HG03045 (cell line): ENCODE measurements at regions not wholly inside any gene's neighbourhood (a gene's known extent, or its start where the extent isn't known, plus 50 kb on each side); places are given as distances from the start of the nearest gene placed in this dataset.
"Not testable (repeated sequence)": the region's sequence is repeated elsewhere in the genome, so short reads cannot be mapped to it uniquely, and the experiment has no call there.

Experiments used
- ATAC-seq: cut with Tn5 transposase; IDR thresholded peaks from one replicate; pipeline ENCODE4 v1.9.1; 2021; ENCODE audit warnings: mild to moderate bottlenecking, moderate library complexity; ENCODE audit not compliant: unreplicated experiment

DNA sequence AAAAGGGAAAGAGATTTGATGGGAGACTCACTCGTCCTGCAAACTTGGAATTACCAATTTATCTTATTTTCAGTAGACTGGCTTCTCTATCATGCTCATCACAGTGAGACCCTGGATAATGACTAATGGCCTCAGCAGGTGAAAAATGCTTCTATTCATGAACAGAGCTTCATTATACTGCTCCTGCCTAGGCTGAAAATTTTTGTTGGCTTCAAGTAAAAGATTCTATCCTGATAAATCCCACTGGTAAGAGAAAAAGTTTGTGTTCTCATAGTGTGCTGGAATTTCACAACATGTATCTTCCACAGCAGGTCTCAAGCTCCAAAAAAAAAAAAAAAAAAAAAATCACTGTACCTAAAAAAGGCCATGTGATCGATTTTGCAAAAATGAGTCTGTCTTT is 329.3 kb upstream of the FZD8 start:
- no peak for ATAC-seq

GRCh38 chr10:35963685-35964084 is 321.6 kb upstream of the FZD8 start:
- no peak for ATAC-seq

GRCh38 chr10:35961501-35961900 is 319.4 kb upstream of the FZD8 start:
- ATAC-seq = no peak

DNA sequence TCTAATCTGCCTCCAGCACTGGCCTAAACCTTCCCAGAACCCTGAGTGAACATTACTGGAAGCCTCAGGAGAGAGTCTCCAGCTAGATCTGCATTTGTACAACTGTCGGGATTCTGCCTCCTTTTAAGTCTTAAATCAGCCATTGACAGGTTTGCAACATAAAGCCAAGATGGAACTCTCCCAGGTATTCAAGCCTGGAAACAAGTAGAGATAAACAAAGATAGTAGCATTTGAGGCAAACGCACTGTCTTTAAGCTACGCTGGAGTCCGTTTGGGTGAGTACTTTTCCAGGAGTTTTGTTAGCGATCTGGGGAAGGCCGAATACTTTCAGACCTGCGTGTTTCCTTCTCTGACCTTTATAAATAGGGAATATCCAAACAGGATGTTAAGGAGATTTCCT is 317.2 kb upstream of the FZD8 start:
- no peak for ATAC-seq

GRCh38 chr10:35958609-35959008 is 316.5 kb upstream of the FZD8 start:
- not testable (repeated sequence) for ATAC-seq

DNA sequence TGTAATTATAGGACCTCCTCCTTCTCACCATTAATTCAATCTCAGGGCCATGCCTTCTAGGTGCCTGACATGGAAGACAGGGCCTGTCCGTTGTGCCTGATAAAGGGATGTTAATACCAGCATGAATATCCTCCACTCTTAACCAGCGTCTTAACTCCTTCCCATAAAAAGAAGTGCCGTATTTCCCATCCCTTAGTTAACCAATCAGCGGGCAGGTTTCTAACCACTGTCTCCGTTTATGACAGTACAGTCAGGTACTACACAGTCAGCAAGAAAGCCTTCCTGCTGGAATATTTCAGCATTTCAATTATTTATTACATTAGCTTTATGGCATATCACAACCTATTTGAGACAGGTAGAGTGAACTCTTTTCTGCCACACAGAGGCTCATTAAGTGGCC is 308.6 kb upstream of the FZD8 start:
- ATAC-seq = no peak

- no peak for ATAC-seq
These were observed 308.1 kb upstream of the FZD8 start for GRCh38 chr10:35950226-35950625.

DNA sequence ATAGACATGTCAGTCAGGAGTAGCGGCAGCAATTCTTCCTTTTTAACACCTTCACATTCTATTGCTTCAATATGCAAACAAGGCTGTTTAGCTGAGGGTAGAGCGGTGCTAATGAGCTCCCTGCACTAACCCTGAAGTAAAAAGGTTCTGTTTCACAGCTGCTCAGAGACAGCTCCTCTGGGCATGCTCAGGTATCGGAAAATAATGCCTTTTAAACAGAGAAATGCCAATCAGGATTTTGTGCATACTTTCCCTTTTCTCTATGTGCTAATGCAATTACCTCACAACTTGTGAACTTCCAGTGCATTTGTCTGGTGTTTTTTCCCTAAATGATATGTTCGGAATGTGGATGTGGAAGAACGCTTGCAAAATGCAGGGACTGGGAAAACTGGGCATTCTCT is 307.7 kb upstream of the FZD8 start:
- ATAC-seq = no peak

GRCh38 chr10:35946556-35946955 is 304.5 kb upstream of the FZD8 start:
- no peak for ATAC-seq

- ATAC-seq = no peak
These were observed 300.0 kb upstream of the FZD8 start for GRCh38 chr10:35942057-35942456.

DNA sequence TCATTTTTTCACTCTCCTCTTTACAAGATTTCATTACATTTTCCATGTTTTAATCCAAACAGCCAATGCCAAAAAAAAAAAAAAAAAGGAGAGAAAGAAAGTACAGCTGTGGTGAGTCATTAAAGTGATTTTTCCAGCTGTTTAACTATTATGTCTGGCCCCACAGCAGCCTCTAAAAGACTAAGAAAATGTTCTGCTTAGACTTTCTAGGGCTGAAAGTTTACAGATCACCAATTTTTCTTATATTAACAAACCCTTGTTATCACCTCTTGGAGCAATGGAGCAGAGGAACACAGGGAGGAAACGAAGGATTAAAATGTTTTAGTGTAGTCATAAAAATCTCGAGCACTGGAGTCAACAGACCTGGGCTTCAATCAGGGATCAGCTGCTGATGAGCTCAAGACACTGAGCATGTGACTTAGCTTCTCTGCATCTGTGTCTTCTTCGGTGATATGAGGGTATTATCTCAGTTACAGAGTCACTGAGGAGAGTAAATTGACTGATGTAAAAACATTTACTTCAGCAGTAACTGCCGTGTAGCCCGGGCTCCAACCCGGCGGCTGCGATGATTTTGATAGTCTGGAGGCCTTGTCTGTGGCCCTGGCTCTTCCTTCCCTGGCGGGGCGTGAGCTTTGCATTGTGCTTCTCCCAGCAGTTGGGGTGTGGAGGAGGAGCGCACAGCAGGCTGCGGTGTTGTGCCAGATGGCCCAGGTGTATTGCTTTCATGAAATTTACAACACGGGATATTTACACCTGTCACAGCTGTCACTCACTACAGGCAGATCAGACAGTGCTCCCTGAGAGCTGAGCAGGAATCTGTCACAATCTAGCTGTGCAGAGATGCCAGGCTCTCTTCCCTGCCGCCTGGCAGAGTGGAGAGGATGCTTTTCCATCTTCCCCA is 298.3 kb upstream of the FZD8 start:
- no peak for ATAC-seq

- ATAC-seq = no peak
These were observed 296.1 kb upstream of the FZD8 start for GRCh38 chr10:35938160-35938559.

DNA sequence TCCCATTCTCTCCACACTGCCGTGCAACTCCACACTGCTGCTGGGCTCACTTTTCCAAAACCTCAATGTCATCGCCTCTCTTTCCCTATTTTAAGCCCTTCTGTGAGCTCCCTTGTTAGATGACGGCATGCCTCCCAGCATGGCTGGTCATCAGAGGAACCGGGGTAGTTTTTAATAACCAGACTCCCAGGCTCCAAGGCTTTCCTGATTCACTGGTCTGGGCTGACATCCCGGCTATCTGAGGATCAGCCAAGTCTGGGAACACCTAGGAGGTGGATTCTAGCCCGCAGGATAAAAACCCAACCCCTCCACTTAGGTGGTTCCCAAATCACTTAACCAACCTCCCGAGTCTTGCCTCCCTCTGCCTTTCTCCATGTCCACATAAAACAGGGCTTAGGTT is 295.4 kb upstream of the FZD8 start:
- no peak for ATAC-seq

DNA sequence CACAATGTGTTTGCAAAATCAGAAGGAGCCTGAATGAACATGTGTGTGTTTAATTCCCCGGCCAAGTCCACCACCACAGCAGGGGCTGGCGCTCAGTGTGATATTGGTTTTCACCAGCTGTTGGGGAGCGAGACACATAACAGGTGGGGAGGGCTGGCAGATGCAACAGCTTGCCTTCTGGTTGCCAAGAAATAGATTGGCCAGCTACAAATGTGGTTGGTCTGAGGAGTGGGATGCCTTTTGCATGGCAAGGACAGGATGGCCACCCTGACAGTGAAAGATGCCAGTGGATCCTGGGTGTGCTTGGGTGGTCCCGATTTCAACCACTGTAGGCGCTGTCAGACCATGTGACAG is 292.5 kb upstream of the FZD8 start:
- no peak for ATAC-seq

GRCh38 chr10:35933940-35934641 is 292.0 kb upstream of the FZD8 start:
- ATAC-seq = no peak

DNA sequence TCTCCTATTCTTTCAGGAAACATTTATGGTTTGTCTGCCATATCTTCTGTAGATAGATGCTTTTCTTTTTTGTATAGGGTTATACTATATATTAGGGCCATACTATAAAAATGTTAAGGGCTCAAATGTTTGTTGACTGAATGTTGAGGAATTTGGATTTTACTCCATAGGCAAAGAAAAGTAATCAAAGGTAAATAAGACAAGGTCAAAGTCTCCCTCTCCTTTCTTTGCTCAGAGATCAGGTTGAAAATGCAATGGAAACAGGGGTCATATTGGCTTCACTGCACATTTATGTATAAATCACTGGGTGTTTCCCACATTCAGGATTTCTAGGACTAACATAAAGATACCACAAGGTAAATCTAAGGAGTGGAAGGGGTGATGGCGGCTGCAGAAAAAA is 291.4 kb upstream of the FZD8 start:
- ATAC-seq = no peak

- ATAC-seq = not testable (repeated sequence)
These were observed 287.9 kb upstream of the FZD8 start for GRCh38 chr10:35929962-35930361.

- ATAC-seq = no peak
These were observed 286.7 kb upstream of the FZD8 start for GRCh38 chr10:35928748-35929147.

- no peak for ATAC-seq
These were observed 285.9 kb upstream of the FZD8 start for GRCh38 chr10:35927990-35928488.

- ATAC-seq = no peak
These were observed 285.2 kb upstream of the FZD8 start for GRCh38 chr10:35927341-35927740.

DNA sequence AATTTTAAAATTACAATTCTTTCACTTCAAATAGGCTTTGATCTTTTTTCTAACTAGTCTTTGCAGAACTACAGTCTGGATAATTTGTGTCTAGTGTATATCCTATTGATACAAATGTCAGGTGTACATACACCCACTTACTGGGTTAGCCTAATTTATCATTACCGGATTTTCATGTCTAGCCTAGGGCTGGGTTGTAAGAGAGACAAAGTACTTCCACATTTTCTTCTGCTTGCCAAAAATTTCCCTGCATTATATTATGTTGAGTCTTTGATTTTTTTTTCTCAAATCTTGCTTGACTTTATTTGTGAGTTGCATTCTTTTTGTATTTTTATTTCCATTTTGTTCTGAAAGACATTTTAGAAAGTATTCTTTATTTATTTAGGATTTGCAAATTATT is 284.8 kb upstream of the FZD8 start:
- no peak for ATAC-seq

- no peak for ATAC-seq
These were observed 283.4 kb upstream of the FZD8 start for GRCh38 chr10:35925493-35925892.
